D341Med (cell line): ENCODE measurements at regions not wholly inside any gene's neighbourhood (a gene's known extent, or its start where the extent isn't known, plus 50 kb on each side); places are given as distances from the start of the nearest gene placed in this dataset.

Experiments
- DNase-seq: peaks from one replicate; pipeline ENCODE4 v3.0.0; 2012; ENCODE audit warnings: low spot score

DNA sequence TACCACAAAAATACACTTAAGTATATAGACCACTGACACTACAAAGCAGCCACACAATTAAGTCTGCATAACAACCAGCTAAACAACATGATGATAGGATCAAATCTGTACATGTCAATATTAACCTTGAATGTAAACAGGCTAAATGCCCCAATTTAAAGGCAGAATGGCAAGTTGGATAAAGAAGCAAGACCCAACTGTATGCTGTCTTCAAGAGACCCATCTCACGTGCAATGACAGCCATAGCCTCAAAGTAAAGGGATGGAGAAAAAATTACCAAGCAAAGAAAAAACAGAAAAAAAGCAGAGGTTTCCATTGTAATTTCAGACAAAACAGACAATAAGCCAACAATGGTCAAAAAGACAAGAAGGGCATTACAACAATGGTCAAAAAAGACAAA is 77.3 kb upstream of the APC start:
- DNase-seq, result no peak

DNA sequence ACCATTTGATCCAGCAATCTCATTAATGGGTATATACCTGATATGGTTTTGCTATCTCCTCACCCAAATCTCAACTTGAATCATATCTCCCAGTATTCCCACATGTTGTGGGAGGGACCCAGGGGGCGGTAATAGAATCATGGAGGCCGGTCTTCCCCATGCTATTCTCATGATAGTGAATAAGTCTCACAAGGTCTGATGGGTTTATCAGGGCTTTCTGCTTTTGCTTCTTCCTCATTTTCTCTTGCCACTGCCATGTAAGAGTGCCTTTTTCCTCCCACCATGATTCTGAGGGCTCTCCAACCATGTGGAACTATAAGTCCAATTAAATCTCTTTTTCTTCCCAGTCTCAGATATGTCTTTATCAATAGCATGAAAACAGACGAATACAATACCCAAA is 74.5 kb upstream of the APC start:
- DNase-seq, result no peak

DNA sequence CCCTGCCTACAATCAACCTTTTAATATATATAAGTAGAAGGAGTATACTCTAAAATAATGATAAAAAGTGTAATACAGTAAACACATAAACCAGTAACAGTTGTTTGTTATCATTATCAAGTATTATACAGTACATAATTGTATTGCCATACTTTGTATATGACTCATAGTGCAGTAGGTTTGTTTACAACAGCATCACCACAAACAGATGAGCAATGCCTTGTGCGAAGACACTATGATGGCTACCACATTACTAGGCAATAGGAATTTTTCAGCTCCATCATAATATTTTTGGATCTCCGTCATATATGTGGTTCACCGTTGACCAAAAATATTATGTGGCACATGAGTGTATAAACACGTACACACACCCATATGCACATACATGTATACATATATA is 69.7 kb upstream of the APC start:
- DNase-seq, result no peak

DNA sequence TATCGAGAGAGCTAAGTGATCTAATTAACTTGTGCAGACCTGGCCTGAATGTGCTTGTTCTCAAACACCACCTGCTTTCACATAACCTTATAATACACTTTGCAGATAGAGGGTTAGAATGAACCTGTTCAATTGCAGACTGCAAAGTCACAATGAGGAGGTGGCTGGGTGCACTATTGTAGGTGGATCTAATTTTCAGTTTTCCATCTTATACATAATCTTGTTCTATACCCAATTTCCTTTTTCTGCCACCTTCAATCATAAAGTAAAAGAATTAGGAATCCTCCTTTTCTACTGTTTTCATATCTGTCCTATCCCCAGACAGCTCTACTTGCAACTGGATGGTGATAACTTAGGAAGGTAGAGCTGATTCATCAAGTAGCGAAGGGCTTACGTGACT is 68.8 kb upstream of the APC start:
- no peak for DNase-seq

DNA sequence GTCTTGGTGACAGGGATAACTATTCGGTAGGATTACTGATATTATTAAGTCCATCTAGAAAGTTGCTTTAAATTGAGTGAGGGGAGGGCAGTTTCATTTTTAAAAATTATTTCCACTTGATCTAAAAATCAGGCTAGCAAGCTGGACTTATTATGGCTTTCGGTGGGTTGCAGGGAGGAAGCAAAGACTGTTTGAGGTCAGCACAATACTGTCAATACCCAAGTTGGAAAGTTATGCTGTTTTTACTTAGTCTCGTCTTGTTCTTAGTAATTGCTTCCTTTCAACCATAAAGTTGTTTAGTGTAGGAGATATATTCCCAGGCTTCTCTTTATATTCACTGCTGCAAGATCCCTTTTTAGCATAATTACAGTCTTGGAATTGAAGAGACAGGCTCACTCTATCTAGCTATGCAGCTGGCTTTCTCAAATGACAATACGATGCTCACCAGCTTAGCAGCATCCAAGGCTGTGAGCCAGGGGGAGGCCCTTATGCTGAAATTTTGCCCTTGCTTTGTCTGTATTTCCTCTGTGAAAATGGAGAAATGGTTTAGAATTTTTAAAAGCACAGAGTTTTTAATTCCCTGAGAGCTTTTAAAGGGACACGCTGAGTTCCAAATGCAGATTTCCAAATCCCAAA is 68.2 kb upstream of the APC start:
- no peak for DNase-seq

DNA sequence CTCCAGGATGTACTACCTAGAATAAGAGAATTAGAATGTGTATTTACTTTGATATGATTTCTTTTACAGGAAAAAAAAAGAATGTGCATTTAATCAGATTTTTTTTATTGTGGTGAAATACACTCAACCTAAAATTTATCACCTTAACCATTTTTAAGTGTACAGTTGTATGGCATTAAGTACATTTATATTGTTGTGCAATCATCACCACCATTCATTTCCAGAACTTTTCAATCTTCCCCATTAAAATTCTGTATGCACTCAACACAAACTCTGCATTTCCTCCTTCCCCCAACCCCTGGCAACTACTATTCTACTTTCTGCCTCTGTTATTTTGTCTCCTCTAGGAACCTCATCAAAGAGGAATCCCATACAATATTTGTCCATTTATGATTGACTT is 66.0 kb upstream of the APC start:
- DNase-seq, result no peak

DNA sequence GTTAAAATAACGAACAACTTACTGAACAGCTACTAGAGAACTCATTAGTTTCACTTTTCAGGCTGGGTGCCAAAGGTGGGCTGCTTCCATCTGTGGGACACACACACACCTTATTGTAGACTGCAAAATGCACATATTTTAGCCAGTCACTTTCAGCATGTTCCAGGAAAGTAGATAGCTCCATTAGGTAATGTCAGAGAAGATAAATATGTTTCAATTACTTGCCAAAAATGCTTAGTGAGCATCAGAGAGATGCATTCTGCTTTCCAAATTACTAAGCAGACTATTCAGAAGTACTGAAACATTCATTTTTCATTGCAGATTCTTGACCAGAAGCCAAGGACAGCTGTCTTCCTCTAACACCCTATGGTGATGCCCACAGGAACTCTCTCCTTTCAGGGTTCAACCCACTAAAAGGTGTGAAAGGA is 56.2 kb upstream of the APC start:
- no peak for DNase-seq

DNA sequence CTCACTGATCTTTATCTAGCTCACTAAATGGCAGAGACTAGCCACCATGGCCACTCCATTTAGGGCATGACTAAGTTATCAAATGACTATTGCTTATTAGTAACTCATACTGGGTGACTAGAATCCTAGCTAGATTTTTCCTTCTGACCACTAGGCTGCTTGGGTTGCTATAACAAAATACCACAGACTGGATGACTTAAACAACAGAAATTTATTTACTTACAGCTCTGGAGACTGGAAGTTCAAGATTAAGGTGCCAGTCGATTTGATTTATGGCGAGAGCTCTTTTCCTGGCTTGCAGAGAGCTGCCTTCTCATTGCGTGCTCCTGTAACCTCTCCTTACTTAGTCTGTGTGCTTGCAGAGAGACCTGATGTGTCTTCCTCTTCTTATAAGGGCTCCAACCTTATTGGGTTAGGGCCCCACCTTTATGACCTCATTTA is 55.0 kb upstream of the APC start:
- DNase-seq, result no peak

DNA sequence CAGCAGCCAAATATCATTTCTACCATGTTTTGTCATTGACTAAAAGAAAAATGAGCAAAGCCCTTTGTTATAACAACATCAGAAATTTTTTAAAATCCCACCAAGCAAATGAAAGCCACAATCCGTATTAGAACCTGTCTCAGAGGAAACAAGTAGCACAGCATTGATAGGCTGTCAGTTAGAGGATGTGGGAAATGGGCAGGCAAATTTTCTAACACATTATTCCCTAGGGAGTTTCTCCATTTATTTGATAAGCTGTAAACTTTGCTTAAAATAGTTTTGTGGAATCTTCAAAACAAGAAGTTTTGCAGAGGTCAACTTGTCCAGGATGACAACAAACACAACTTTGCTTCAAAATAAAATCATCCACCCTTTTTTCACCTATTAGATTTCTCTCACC is 53.6 kb upstream of the APC start:
- no peak for DNase-seq

DNA sequence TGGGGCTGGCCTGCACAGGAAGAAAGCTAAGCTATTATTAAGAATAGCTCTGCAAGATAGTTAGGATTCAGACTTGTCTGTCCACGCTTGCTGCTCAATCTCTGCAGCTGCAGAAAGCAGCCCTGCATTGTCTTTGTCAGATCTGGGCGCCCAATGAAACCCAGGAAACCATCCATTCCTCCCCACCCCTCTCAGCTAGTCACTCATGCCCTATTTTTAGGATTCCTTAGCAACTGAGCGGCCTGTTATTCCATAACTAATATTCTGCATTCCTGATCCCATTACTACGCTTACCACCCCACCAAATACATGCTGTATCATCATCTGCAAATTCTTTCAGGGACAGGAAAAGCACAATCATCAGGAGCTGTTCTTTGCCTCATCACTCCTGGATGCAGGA is 52.9 kb upstream of the APC start:
- no peak for DNase-seq

DNA sequence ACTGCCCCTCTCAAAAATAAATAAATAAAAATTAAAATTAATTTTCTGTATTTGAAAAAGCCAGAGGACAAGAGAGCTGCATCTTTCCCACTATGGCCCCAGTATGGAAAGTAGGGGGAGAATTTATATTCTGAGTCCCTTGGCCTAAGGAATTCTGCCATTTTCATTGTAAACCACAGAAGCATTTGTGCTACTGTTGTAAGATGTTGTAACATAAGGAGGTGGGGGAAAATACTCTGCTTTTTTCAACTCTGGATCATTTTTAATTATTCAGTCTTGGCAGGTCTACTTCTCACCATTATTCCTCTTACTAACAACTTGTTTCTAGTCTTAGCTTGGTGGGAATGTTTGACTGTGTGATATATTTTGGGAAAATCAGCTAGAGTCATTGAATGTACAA is 52.3 kb upstream of the APC start:
- DNase-seq, result no peak

DNA sequence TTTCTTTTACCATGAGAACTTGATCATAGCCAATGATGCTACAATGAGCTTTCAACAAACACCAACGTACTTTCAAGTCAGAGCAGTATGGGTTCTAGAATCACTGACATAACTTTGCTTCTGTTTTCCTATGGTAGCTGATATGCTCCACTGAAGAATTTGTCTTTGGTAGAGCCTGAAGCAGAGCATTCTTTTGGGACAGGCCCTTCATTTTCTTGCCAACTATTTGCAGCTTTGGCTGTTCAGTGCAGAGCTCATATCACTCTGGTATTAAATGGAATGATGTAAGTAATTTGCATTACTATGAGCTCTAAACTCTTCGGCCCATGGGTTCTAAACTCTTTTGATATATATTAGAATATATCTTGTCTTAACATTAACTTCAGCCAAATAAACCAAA is 51.8 kb upstream of the APC start:
- no peak for DNase-seq

DNA sequence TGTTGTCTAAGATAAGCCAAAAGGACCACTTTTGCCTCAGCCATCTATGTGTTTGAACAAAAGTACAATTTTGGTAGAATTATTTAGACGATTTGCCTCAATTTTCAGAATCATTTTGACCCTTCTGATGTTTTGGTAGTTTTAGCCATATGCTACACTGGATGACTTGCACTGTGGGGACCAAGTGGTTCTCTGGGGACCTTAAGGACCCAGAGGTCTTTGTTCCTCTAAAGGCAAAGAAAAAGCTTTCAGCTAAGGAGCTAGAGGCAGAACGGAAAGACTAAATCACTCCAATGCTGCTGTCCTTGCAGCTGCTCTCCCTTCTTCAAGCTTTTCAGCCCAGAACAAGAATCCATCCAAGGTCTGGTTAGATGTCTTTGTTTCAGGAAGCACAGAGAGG is 51.0 kb upstream of the APC start:
- DNase-seq, result no peak

DNA sequence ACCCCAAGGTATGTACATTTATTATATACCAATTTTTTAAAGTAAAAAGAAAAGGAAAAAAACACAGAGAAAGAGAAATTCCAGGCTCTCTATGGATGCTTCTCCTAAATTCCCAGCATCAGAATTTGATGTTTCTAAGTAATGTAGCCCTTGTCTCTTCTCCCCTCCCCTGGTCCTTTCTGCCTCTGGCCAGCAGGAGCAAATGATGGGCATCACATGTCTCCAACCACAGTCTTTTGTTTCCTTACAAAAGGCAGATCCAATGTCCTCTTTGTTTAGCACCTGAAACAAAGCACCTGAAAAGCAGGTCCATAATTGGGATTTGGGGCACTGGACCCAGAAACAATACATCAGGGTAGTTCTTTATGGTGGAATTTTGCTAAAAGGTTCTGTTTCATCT is 50.4 kb upstream of the APC start:
- DNase-seq, result no peak
